Cardiac muscle cell (in vitro differentiated cells and primary cell): ENCODE measurements at regions not wholly inside any gene's neighbourhood (a gene's known extent, or its start where the extent isn't known, plus 50 kb on each side); places are given as distances from the start of the nearest gene placed in this dataset.

Experiments
- DNase-seq, 2 donors: peaks; one replicate each; pipeline versions ENCODE4 v3.0.0 to v3.0.0-alpha.2; 2010 to 2017; ENCODE audit warnings: low read depth in 1 of 2, low spot score in 1 of 2
- H3K27ac ChIP-seq: fragments of 200-600 bp; sonication (generic); 2 replicates; pipeline ENCODE4 v1.5.1; 2016
- H3K27me3 ChIP-seq: fragments of 200-600 bp; sonication (generic); 2 replicates; pipeline ENCODE4 v1.6.0; 2016; ENCODE audit warnings: control low read depth
- H3K36me3 ChIP-seq: fragments of 200-600 bp; sonication (generic); 2 replicates; pipeline ENCODE4 v1.5.1; 2016; ENCODE audit warnings: control low read depth
- H3K4me1 ChIP-seq: fragments of 200-600 bp; sonication (generic); 2 replicates; pipeline ENCODE4 v1.8.1; 2017; ENCODE audit warnings: low read depth, mild to moderate bottlenecking, mixed run types
- H3K4me3 ChIP-seq: fragments of 200-600 bp; sonication (generic); 2 replicates; pipeline ENCODE4 v1.5.1; 2016; ENCODE audit warnings: mild to moderate bottlenecking
- H3K9me3 ChIP-seq: fragments of 200-600 bp; sonication (generic); 2 replicates; pipeline ENCODE4 v1.5.1; 2017; ENCODE audit warnings: low read depth, mild to moderate bottlenecking, control low read depth
- TF ChIP-seq, protein P1 (sequence below): IDR thresholded peaks from 2 replicates; pipeline ENCODE4 v1.5.1; 2012; ENCODE audit warnings: low read depth, mild to moderate bottlenecking, low read length

DNA sequence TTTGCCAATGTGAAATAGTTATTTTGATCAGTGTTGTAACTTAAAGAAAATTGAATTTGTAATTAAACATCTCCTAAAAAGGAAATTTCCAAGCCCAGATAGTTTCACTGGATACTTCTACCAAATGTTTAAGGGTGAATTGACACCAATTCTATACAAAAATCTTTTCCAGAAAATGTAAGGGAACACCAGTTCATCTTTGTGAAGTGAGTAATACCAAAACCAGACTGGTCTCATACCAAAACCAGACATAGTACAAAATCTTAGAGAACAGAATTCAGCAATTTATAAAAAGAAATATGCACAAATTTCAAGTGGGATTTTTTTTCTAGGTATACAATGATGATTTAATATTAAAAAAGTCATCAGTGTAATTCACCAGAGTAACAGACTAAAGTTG lies 86.0 kb upstream of the ZNF32 start:
- DNase-seq: no peak
- no peaks in the 10 kb centered on the region for H3K27me3 ChIP-seq
- TF ChIP-seq, protein P1, sequence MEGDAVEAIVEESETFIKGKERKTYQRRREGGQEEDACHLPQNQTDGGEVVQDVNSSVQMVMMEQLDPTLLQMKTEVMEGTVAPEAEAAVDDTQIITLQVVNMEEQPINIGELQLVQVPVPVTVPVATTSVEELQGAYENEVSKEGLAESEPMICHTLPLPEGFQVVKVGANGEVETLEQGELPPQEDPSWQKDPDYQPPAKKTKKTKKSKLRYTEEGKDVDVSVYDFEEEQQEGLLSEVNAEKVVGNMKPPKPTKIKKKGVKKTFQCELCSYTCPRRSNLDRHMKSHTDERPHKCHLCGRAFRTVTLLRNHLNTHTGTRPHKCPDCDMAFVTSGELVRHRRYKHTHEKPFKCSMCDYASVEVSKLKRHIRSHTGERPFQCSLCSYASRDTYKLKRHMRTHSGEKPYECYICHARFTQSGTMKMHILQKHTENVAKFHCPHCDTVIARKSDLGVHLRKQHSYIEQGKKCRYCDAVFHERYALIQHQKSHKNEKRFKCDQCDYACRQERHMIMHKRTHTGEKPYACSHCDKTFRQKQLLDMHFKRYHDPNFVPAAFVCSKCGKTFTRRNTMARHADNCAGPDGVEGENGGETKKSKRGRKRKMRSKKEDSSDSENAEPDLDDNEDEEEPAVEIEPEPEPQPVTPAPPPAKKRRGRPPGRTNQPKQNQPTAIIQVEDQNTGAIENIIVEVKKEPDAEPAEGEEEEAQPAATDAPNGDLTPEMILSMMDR: no peak
- H3K27ac ChIP-seq: no peak overlapping the region
- no peak overlapping the region for H3K4me3 ChIP-seq
- H3K4me1 ChIP-seq: no peaks in the 10 kb centered on the region
- H3K36me3 ChIP-seq: no peaks in the 10 kb centered on the region
- H3K9me3 ChIP-seq: no peaks in the 10 kb centered on the region

DNA sequence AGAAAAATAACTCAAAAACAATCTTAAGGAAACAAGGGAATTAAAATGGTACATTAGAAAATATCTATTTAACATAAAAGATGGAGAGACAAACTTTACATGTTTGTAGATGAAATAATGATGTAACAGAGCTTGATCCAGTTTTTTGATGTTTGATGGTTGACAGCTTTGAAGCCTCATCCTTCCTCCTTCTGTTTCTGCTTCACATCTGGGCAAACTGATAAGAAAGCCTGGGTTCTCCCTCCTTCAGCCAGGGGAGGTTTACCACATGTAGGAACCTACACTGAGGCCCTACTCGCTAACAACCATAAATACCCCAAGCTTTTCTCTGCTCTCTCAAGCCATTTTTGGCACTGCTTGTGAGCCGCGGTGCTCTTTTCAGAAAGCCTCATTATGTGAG lies 82.8 kb upstream of the ZNF32 start:
- H3K36me3 ChIP-seq: no peaks in the 10 kb centered on the region

DNA sequence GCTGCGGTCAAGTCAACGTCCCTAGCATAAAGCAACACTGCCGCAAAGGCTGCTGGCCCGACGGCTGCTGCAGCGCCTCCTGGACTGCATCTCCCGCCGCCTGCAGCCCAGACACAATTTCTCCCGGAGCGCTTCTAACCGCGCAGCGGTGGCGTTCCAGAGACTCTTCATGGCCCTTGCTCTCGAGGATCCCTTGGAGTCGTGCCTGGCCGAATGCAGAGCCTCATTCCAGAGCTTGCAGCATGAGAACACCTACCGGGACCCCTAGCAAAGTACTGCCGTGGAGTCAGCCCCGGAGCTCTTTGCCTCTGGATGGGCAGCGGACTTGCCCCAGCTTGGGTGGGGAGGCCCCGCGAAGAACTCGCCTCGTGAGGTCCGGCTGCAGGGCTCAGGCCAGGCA lies 79.7 kb upstream of the ZNF32 start:
- Histone ChIP-seq H3K27ac (no peak overlapping the region), H3K4me3 (no peak overlapping the region), H3K27me3 (no peaks in the 10 kb centered on the region), H3K4me1 (no peaks in the 10 kb centered on the region), H3K9me3 (no peaks in the 10 kb centered on the region), H3K36me3 (no peaks in the 10 kb centered on the region)
- TF ChIP-seq, protein P1: no peak
- DNase-seq: no peak

More for the DNA sequence above, 82.8 kb upstream of the ZNF32 start:
- Histone ChIP-seq H3K4me3 (no peak overlapping the region), H3K4me1 (no peaks in the 10 kb centered on the region), H3K27ac (no peak overlapping the region), H3K9me3 (no peaks in the 10 kb centered on the region), H3K27me3 (no peaks in the 10 kb centered on the region)
- DNase-seq: no peak
- TF ChIP-seq, protein P1: no peak

DNA sequence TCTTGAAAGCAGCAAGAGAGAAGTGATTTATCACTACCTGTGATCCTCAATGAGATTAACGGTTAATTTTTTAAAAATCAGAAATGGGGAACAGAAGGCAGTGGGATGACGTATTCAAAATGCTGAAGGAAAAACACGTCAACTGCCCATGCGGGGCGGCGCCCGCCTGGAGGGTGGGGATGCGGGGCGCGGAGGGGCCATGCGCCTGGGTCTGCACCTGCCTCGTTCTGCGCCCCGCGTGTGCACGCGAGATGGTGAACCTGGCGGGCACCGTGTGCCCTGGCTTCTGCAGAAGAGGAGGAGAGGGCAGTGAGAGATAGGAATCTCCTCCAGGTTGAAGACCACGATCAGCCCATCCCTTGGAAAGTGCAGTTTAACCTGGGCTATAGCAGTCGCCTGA lies 79.3 kb upstream of the ZNF32 start:
- no peaks in the 10 kb centered on the region for H3K36me3 ChIP-seq

DNA sequence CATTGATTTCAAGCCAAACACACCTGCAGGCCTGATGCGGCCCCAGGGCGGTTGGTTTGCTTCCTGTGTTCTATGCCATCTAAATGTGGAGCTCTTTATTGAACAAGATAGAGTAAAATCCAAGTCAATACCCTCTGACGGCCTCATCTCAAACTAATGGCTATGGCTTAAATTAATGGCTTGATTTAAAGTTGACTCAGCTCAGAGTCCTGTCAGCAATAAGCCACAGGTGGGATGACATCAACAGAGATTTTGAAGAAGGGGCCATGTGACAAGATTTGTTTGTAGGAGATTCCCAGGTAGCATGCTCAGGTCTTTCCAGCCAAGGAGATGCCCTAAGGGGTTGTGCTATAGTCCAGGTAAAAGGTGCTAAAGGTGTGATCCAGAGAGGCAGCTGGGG lies 66.7 kb upstream of the ZNF32 start:
- DNase-seq: no peak
- Histone ChIP-seq H3K36me3 (no peaks in the 10 kb centered on the region), H3K27ac (no peak overlapping the region), H3K4me1 (no peaks in the 10 kb centered on the region), H3K4me3 (no peak overlapping the region), H3K27me3 (no peaks in the 10 kb centered on the region), H3K9me3 (no peaks in the 10 kb centered on the region)
- TF ChIP-seq, protein P1: no peak

More for the DNA sequence above, 79.3 kb upstream of the ZNF32 start:
- Histone ChIP-seq H3K9me3 (no peaks in the 10 kb centered on the region), H3K27me3 (no peaks in the 10 kb centered on the region), H3K27ac (no peak overlapping the region), H3K4me3 (no peak overlapping the region), H3K4me1 (no peaks in the 10 kb centered on the region)
- TF ChIP-seq, protein P1: no peak
- no peak for DNase-seq
